SKM-1 treated with dmso at 0.1 percent for 144 hours (cell line): ENCODE measurements at regions not wholly inside any gene's neighbourhood (a gene's known extent, or its start where the extent isn't known, plus 50 kb on each side); places are given as distances from the start of the nearest gene placed in this dataset.
"Not testable (repeated sequence)": the region's sequence is repeated elsewhere in the genome, so short reads cannot be mapped to it uniquely, and the experiment has no call there.

ENCODE experiments used
- DNase-seq: peaks from one replicate; lab custom pipeline; 2025; ENCODE audit not compliant: unreplicated experiment; lab: John Stamatoyannopoulos, UW

DNA sequence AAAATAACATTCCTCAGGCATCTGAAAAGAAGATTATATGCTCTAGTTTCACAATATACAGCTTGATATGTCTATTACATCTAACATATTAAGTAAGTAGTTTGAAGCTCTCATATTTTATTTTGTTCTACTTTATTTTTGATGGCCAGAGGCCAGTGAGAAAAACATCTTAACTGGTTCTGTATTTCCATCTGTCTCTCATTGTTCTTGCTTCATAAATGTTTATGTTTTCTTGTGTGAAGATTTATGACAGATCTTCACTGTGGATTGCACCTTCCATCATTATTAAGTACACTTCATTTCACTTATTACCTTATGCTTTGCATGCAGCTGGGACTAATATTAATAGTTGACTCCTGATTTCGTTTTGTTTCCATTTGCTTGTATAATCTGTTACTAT, 511.2 kb downstream of the TSN start:
- DNase-seq = no peak

DNA sequence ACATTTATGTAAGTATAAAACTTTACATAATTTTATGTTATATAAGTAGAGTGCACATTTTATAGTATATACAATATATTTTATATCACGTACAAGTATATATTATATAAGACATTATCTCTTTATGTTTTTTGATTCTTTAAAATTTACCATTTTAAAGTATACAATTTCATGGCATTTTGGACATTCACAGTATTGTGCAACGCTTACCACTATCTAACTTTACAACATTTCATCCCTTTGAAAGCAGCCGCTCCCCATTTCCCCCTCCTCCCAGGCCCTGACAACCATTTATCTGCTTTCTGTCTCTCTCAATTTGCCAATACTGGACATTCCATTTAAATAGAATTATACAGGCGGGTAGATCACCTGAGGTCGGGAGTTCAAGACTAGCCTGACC, 512.5 kb downstream of the TSN start:
- DNase-seq = no peak

DNA sequence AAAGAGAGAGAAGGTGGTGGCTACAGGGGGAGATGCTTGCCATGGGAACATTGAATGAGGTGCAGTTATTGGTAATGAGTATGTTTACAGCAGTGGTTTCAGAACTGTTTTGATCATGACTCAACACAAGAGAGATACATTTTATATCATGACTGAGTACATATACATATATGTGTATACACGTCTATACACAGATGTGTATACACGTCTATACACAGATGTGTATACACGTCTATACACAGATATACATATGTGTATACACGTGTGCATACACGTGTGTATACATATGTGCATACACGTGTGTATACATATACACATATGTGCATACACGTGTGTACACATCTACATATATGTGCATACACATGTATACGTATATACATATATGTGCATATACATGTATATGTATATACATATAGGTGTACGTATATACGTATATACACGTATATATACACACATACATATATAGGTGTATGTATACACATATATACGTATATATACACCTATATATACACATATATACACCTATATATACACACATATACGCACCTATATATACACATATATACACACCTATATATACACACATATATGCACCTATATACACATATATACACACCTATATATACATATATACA, 518.5 kb downstream of the TSN start:
- no peak for DNase-seq

DNA sequence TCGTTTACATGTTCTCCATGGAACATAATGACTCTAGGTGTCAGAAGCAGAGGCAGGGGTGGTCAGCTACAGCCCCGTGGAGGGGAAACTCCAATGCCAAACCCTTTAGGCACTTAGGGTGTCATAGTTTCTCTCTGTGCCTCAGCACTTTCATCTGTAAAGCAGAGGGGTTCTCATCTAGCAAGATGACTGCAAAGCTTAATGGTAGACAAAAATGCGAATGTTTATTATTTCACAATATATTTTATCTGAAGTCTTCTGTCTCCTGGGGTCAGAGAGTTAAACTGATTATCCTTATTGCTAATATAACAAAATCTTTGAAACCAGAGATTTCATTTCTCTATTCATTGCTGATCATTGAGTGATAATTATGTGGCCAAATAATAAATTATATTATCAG, 522.5 kb downstream of the TSN start:
- no peak for DNase-seq

DNA sequence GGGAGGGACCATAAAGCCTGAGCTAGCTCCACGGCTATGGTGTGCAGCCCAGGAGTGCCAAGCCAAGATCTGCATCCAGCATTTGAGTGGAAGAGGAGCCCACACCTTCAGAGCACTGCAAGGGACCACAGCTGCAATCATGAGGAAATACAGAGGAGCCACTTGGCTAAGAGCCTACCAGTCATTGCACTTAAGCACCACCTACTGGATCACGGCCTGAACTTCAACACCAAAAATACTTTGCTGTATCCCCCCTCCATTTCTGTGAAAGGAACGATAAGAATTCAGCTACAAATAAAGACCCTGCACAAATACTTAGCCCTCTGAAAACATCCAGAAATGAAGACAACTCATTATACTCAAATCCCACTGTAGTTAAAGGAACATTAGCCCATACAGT, 545.3 kb downstream of the TSN start:
- peak; percentile 12 for DNase-seq

DNA sequence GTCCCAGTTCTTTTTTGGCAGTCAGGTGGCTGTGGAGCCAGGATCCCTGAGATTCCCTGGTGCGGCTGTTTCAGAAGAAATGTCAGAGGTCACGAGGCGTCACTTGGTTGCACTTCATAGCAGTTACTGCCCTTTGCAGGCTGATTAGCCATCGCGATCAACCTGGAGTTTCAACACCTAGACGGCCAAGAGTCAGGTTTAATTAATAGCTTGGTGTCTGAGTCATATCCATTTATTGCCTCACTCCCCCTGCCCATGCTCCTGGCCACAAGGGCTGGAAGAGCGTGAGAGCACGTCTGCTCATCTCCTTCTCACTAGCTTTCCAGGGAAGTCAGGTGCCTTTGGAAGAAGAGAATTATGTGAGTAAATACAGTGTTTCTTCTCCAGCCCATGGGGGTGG, 552.3 kb downstream of the TSN start:
- no peak for DNase-seq

DNA sequence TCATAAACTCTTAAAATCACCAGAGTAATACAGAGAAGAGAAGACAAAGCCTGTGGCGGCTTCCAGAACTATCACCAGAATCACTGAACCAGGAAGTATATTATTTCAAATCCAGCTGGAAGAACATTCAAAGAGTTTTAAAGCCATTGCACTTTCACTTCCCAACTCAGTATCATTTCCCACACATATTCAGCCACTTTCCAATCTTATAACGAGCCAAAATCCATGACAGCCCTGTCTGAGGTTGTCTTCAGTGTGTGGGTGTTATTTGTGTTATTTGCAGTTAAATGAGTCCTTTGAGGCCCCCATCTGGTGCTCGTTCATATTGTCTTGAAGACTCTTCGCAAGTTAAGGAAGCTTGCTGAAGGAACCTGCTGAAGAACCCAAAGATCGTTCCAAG, 559.9 kb downstream of the TSN start:
- DNase-seq = no peak

DNA sequence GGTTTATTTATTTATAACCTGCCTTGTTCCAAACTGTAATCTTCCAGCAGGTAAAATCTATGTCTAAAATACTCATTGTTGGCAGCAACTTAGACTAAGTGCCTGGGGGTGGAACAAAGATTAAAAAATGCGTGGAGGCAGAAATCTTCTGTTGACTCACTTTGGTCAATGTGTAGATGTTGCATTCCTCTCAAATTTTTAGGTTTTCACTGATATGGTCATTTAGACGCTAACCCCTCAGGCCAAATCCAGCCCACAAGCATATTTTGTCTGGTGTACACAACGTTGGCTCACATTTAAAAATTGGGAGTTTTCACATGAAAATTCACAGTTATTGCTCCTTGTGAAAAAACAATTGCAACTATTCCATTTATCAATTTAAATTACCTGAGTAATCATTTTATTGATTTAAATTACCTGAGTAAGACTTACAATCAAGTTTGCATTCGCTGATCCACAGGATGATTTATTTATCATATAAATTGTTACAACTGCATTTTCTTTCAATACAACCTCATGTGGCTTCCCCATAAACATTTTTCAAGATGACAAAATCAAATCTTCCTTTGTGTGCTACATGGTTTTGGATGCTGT, 564.2 kb downstream of the TSN start:
- no peak for DNase-seq

DNA sequence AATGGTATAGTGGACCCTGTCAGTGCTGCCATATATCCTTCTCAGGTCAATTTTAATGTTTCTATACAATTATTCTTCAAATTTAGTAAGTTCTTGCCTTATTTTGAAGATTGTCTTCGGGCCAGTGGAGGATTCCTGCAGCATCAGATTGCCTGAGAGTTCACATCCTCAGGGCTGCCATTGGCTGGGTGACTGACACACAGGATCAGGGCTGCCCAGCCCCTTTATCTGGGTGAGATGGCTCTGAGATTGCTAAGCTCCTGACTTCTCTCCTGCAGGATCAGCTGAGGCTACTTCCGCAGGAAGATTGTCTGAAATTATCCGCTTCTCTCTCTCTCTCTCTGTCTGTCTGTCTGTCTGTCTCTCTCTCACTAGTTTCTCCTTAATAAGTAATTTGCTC, 567.4 kb downstream of the TSN start:
- no peak for DNase-seq

DNA sequence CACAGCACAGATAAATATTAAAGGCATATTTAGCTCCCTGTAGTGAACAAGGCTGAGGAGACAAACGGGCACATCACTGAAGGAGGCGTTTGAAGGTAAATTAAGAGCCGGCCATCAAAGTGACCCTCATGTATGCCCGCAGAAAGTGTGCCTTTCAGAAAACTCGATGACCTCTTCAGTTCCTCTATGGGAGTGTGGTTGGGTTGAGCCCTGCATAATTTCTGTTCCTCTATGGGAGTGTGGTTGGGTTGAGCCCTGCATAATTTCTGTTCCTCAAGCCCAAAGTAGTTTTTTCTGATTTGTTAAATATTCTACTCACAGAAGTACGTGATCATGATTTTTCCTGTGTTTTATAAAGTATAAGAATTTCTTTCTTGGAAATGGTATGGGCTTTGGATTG, 568.5 kb downstream of the TSN start:
- no peak for DNase-seq

DNA sequence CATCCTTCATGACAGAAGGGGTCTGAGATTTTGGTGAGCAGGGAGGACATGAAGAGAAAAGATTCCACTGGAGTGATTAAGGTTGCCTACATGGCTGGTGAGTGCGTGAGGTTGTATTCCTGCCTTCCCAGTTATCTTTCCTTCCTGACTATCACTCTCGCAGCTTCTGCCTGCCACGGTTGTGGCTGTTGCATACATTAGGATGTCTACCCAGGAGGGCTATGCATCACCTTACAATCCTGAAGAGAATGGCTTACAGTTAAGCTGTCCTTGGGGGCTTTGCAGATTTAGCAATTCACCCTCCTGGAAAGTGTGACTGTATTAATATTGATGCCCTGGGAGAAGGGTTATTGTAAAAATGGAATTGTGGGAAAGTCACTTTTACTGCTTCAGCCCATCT, 571.0 kb downstream of the TSN start:
- DNase-seq = no peak

DNA sequence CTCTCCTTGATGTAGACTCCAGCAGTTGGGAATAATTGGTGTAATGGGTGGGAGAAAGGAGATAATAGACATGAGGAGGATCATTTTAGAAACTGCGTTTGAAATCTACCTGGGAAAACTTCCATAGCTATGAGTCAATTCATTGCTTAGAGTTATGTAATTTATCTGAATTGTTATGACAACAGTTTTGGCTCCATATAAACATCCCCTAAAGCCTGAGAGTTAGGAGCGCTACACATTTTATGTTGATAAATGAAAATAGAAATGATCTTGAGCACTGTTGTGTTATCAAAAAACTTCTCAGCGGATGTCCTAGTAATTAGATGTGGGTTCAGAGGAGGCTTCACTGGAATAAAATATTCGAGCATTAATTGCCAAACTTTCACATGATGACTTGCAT, 573.4 kb downstream of the TSN start:
- DNase-seq = no peak

DNA sequence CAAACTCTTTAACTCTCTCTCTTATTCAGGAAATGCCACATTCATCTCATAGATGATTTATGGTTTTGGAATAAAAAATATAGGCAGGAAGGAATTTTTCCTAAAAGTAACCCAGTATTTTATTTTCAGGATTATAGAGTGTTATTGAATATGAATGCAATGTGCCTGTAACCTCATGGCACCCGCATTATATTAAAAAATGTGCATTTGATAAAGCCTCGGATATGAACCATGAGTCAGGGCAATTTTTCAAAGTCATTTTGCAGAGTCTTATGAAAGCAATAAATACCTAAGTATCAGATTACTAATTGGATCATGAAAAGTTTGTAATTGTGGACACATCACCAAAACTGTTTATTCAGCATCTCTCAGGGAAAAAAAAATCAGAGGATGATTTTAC, 573.8 kb downstream of the TSN start:
- no peak for DNase-seq

DNA sequence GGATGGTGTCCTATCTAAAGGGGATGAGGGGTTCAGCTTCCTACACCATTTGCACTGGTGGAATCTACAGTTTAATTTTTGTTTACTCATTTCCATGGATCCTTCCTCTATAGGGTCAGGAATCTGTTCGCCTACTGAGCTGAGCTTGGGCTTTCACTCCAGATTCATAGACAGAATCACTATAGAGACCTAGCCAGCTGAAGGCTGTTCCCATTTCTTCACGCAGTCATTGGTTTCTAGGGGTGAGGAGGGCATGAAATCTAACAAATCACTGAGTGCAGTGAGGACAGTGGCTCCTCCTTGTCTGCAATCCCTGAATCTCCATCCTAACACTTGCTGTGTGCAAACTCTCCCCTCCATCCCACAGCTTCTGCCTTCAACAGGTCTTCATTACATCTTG, 578.5 kb downstream of the TSN start:
- DNase-seq = no peak

DNA sequence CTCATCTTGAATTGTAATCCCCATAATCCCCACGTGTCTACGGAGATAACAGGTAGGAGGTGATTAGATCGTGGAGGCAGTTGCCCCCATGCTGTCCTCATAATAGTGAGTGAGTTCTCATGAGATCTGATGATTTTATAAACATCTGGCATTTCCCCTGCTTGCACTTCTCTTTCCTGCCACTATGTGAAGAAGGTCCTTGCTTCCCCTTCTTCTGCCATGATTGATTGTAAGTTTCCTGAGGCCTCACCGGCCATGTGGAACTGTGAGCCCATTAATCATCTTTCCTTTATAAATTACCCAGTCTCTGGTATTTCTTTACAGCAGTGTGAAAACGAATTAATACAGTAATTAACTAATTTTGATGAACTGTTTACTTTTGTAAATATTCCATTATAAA, 582.5 kb downstream of the TSN start:
- no peak for DNase-seq

DNA sequence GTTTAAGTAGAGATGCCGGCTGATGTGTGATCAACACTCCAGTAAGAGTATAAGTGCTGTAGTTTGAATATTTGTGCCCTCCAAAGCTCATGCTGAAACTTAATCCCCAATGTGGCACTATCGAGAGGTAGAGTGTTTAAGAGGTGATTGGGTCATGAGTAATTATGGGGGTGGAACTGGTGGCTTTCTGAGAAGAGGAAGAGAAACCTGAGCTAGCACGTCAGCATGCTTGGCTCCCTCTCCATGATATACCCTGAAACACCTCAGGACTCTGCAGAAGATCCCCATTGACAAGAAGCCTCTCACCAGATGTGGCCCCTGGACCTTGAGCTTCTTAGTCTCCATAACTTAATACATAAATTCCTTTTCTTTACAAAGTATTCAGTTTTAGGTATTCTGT, 584.8 kb downstream of the TSN start:
- DNase-seq = no peak

DNA sequence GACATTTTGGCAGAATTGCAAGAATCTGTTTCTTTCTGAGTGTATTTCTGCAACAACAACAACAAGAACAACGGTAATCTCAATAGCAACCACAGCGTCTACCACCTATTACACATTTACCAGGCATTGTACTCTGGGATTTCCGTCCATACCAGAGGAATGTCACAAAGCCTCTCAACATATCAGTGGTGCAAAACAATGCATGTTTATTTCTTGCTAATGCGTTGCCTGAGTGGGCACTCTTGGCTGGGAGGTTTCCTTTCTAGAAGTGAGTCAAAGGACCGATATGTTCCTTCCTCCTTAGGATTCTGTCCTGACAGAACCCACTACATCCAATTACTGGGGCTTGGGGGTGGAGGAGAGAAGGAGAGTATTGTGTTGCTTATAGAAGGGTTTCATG, 585.6 kb downstream of the TSN start:
- DNase-seq = no peak

DNA sequence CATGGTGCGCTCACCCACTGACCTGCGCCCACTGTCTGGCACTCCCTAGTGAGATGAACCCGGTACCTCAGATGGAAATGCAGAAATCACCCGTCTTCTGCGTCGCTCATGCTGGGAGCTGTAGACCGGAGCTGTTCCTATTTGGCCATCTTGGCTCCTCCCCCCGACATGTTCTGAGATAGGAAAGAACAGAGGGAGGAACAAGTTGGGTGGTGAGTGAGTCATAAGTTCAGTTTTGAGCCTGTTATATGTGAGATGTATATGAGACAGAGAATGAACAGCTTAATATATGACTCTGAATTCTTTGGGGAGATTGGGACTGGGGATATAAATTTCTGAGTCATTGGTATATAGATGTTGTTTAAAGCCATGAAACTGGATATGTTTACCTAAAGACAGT, 596.7 kb downstream of the TSN start:
- DNase-seq = not testable (repeated sequence)

DNA sequence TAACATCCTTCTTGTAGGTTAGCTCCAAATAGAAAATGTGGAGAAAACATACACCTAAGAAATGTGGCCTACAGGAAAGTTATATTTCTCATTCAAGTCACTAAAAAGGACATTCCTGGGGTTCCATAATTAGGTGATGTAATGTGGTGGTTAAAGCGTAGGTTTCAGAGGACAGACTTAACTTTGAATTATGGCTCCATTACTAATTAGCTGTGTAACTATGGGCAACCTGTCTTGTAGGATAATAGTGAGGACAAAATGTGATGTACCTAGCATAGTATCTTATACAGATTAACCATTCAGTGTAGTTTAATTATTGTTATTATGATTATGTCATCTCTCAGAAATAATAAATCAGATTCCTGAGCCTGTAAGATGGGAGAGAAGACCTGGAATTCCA, 602.5 kb downstream of the TSN start:
- DNase-seq = no peak

DNA sequence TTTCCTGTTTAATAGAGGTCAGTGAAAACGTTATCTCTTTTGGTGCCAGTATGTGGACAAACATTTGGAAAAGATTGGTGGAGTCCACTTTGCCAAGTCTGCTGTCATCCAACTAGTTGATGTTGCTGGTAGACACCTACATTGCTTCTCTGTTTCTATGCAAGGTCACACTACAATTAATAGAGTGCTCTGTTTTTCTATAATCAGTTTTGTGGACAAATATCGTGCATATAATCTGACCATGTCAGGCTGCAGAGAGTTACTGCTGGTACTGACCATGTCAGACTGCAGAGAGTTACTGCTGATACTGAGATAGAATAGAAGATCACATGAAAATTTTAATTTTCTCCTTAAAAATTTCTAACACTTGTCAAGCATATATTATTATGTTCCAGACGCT, 603.3 kb downstream of the TSN start:
- no peak for DNase-seq

DNA sequence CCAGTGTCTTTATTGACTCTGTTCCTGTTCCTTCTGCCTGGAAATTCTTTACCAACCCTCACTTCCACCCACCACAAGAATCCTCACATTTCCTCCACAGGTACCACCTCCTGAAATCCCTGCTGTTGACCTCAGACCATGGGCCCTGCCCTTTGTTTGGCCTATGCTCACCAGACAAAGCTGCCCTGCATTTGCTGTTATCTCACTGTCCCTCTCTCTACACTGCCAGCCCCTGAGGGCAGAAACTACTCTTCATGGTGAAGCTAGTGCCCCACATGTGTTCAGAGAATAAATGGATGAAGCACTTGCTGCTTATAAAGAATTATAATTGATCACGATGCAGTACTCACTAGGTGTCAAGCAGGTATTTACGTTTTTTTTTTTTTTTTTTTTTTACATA, 608.4 kb downstream of the TSN start:
- DNase-seq = no peak

DNA sequence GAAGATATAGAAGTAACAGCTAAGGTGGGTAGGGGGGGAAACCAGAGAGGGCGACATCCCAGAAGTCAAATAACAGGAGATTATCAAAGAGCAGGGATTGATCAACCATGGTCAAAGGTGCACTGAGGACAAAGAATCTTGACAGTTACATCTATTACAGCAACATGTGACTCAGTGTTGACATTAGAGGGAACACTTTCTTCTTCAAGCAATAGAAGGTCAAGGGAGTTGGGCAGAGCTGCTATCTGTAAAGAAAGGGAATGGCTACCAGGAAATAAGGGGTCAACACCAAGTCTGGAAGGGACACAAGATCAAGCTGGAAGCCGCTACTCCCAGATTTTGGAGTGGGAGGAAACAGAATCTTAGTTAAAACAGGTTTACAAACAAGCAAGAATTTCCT, 611.0 kb downstream of the TSN start:
- no peak for DNase-seq

DNA sequence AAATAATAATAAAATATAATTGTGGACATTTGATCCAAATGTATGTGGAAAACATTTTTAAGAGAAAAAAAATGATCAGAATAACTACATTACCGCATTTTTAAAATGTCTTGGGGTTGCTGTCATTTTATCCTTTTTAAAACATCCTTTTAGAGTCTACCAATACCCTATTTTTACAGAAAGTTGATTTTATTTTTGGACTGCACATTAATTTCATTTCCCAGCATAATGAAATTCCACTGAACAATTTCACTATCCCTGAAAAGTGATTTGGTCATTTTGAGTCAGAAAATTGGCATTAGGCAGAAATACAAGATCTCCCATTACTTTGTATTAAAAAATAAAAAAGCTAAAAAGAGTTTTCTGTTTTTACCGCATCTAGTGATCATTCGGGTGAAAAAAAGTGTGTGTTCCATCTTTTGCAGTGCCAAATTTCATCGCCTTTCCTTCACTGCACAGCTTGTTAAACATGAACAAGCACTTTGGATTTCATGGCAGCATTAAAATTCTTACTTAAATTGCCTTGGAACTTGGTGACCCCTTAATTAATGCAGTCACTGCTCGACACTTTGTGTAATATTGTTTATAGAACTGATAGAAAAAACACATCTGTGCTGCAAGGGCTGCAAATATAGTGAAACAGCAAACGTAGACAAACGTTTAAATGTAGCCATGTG, 611.7 kb downstream of the TSN start:
- DNase-seq = no peak
